ENCODE measurements at regions not wholly inside any gene's neighbourhood (a gene's known extent, or its start where the extent isn't known, plus 50 kb on each side); places are given as distances from the start of the nearest gene placed in this dataset.
A peak's percentile ranks its signal among the peaks of the same experiment; 100 is the strongest.

DNA sequence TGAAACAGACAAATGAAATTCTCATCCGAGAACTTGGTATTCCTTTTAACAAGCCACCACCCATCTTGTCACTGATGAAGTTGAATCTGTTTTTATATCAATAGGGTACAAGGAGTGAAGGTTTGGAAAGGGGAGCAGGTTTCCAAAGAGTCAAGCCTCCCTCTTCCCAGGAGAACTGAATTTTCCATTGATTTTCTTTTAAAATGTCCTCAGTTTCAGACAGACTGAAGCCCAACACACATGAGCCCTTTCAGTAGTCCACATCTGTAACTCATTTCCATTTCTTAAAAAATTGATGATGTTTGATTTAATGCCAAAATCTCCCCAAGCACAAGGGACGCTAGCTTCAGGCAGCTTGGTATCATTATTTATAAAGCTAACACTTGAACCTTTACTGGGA is 187.7 kb downstream of the FOXB1 start:
- no peak overlapping the region for H3K4me3 ChIP-seq (ENCODE audit: low read length)
- DNase-seq (ENCODE audit: low read depth): no peak
- TF ChIP-seq, protein P1, sequence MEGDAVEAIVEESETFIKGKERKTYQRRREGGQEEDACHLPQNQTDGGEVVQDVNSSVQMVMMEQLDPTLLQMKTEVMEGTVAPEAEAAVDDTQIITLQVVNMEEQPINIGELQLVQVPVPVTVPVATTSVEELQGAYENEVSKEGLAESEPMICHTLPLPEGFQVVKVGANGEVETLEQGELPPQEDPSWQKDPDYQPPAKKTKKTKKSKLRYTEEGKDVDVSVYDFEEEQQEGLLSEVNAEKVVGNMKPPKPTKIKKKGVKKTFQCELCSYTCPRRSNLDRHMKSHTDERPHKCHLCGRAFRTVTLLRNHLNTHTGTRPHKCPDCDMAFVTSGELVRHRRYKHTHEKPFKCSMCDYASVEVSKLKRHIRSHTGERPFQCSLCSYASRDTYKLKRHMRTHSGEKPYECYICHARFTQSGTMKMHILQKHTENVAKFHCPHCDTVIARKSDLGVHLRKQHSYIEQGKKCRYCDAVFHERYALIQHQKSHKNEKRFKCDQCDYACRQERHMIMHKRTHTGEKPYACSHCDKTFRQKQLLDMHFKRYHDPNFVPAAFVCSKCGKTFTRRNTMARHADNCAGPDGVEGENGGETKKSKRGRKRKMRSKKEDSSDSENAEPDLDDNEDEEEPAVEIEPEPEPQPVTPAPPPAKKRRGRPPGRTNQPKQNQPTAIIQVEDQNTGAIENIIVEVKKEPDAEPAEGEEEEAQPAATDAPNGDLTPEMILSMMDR (IDR thresholded peaks at IDR 0.05; ENCODE audit: insufficient read depth, low read depth, low read length, missing control alignments): no peak

DNA sequence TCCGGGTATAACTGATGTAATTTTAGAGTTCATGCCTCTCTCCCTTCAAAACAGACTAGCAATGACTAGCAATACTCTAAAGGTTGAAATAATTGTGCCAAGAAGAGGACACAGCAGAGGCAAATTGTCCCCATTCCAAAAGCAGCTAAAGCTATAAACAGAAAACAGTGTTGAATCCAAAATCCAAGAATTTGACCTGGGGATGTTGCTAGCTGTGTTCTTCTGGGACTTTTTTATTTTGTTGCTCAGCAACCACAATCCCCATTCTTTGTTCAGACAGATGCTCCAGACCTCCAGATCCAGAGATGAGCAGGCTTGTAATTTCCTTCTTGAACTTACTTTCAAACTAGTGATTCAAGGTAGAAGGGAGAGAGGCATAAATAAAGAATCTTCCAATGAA is 191.5 kb downstream of the FOXB1 start:
- TF ChIP-seq, protein P1 (IDR thresholded peaks at IDR 0.05; ENCODE audit: insufficient read depth, low read depth, low read length, missing control alignments): no peak
- H3K4me3 ChIP-seq (ENCODE audit: low read length): no peak overlapping the region
- DNase-seq (ENCODE audit: low read depth): no peak

DNA sequence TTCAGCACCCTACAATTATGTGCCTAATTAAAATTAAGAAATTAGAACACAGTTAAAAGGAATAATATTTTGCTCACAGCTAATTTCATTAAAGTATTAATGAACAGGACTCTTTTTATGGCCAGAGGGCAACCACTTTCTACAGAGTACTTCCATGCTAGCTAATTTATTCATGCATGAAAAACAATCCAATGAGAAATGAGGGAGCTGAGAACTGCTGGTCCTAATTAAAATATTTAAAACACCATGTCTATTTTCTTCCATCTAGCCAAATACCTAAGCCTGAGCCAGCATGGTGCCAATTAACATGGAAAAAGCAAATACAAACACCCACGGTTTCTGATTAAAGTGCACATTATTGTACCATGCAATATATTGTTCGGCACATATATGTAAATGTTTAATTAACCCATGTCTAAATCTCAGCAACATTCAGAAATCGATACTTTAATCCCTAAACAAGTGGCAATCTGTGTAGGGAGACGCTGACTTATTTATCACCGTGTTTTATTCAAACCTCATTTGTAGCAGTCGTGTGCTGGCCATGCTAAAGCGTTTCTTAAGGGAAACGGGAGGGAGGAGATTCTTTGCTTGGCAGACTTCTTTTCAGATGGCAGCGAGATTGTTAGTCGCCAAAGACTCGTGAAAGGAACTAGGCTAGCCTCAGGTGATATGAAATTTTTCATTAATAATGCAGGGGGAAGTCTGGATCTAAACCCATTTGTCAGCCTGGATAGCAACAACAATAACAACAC is 193.5 kb downstream of the ANXA2 start:
- no peak overlapping the region for H3K4me3 ChIP-seq (ENCODE audit: low read length)
- TF ChIP-seq, protein P1 (IDR thresholded peaks at IDR 0.05; ENCODE audit: insufficient read depth, low read depth, low read length, missing control alignments): no peak
- DNase-seq (ENCODE audit: low read depth): no peak

DNA sequence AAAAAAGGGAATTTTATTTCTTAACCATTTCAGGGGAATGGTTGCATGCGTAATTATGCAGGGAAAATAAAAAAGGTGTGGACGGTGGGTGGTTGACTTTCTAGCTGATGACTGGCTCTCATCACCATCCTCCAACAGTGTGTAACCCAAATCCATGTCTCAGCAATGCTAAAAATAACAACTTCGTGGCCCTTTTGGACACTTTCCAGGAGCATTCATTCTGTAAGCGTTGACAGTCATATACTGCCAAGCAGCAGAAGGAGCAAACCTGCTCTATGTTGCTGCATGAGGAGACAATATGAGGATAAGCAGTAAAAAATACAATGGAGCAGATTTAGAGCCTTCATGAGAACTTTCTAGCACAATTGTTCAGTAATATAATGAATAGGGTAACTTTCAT is 189.1 kb downstream of the ANXA2 start:
- peak; percentile 44 for DNase-seq (ENCODE audit: low read depth)
- TF ChIP-seq, protein P1 (IDR thresholded peaks at IDR 0.05; ENCODE audit: insufficient read depth, low read depth, low read length, missing control alignments): no peak
- no peak overlapping the region for H3K4me3 ChIP-seq (ENCODE audit: low read length)

DNA sequence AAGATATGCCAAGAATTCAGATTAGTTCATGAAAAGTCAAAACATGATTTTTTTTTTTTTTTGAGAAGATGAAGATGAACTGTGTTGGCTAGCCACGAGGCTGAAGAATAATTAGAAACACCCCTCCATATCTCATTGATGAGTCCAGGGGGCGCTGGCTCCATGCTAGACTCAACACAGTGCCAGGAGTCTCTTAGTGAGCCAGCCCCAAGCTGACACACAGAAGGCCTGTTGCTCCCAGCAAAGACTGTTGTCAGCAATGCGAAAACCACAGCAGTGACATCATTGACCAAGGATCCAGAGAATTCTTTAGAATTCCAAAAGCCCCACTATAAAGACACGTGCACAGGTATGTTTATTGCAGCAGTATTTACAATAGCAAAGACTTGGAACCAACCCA is 185.2 kb downstream of the ANXA2 start:
- H3K4me3 ChIP-seq (ENCODE audit: low read length): no peak overlapping the region
- peak; percentile 43 for DNase-seq (ENCODE audit: low read depth)
- TF ChIP-seq, protein P1 (IDR thresholded peaks at IDR 0.05; ENCODE audit: insufficient read depth, low read depth, low read length, missing control alignments): no peak

DNA sequence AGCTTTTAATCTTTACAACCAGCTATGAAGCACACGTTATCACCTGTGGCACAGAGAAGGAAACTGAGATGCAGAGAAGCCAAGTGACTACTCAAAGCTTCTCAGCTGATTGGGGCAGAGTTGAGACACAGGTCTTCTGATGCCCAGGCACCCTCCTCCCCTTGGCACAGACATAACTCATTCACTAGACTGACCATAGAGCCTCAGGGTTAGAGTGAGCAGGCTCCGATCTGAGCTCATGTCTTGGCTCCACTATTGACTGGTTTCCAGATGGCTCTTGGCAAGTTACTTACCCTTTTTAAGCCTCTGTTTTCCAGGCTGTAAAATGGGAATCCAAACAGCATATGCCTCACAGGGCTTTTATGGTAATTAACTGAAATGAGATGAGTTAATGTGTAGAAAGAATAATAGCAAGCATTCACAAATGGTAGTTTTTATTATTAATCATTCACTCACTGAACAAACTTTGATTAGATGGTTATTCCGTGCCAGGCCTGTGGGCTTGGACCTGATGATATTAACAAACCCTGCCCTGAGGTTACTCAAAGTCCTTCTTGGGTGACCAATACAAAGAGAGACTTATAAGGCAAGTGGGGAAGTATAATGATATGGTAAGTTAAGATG is 184.3 kb downstream of the ANXA2 start:
- no peak for DNase-seq (ENCODE audit: low read depth)
- TF ChIP-seq, protein P1 (IDR thresholded peaks at IDR 0.05; ENCODE audit: insufficient read depth, low read depth, low read length, missing control alignments): no peak
- no peak overlapping the region for H3K4me3 ChIP-seq (ENCODE audit: low read length)
